ENCODE measurements at regions not wholly inside any gene's neighbourhood (a gene's known extent, or its start where the extent isn't known, plus 50 kb on each side); places are given as distances from the start of the nearest gene placed in this dataset.
"Not testable (repeated sequence)": the region's sequence is repeated elsewhere in the genome, so short reads cannot be mapped to it uniquely, and the experiment has no call there.

- DNase-seq (ENCODE audit: extremely low read depth, low read depth, low spot score) = no peak
Observed at GRCh38 chr7:127530148-127530547, 55.2 kb downstream of the GCC1 start.

GRCh38 chr7:127527561-127527960 lies 57.8 kb downstream of the GCC1 start:
- DNase-seq (ENCODE audit: extremely low read depth, low read depth, low spot score) = no peak

DNA sequence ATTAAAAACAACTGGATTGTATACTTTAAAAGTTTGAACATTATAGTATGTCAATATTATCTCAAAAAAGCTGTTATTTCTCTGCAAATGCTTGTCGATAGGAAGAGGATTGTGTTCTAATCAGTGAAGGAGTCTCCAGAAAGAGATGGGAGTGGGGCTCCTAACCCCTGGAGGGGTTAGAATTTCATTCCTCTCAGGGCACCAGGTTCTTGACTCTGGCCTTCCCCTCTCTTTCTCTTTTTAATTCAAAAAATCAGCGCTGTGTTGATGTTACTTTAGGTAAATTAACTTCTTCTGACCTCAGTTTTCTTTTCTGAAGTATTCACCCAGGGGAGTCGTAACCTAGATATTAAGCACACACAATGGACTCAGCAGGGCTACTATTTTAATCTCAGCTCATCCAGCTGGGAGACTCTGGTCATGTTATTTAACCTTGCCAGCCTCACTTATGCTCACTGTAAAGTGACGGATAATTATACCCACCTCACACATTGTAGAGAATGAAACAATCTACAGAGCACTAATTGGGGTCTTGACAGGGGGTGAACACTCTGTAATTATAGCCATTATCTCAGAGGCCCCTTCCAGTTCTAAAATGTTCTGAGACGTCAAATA lies 59.4 kb downstream of the GCC1 start:
- DNase-seq (ENCODE audit: extremely low read depth, low read depth, low spot score) = no peak

GRCh38 chr7:127516320-127516719 lies 69.1 kb downstream of the GCC1 start:
- no peak for DNase-seq (ENCODE audit: extremely low read depth, low read depth, low spot score)

- no peak for DNase-seq (ENCODE audit: extremely low read depth, low read depth, low spot score)
Observed at GRCh38 chr7:127514499-127514898, 70.9 kb downstream of the GCC1 start.

GRCh38 chr7:127513311-127513710 lies 72.1 kb downstream of the GCC1 start:
- DNase-seq (ENCODE audit: extremely low read depth, low read depth, low spot score) = no peak

GRCh38 chr7:127512663-127513062 lies 72.7 kb downstream of the GCC1 start:
- no peak for DNase-seq (ENCODE audit: extremely low read depth, low read depth, low spot score)

DNA sequence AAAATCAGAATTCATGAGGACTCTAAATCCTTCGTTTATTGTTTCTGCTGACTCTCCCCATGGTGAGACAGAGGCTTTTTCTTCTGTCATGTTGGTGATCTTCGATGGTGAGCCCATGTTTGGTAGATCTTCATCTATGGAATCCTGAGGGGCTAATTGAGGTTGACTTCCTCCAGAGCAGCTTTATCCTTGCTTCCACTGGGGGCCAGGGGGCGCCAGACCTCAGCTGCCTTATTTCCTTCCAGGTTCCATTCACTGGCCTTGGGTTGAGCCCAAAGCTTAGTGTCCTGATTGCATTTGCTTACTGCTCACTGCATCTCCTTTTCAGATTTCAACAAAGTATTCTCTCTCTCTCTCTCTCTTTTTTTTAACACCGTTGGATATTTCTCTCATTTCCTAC lies 80.7 kb downstream of the GCC1 start:
- DNase-seq (ENCODE audit: extremely low read depth, low read depth, low spot score) = no peak

- no peak for DNase-seq (ENCODE audit: extremely low read depth, low read depth, low spot score)
Observed at GRCh38 chr7:127501817-127502216, 83.6 kb downstream of the GCC1 start.

DNA sequence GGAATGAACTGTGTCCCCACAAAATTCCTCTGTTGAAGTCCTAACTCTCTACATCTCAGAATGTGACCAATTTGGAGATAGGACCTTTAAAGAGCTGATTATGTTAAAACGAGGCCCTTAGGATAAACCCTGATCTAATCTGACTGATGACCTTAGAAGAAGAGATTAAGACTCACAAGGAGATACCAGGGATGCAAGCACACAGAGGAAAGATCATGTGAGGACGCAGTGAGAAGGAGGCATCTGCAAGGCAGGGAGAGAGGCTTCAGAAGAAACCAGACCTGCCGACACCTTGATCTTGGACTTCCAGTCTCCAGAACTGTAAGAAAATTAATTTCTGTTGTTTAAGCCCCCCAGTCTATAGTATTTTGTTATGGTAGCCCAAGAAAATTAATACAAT lies 94.9 kb upstream of the ZNF800 start:
- DNase-seq (ENCODE audit: extremely low read depth, low read depth, low spot score) = no peak

DNA sequence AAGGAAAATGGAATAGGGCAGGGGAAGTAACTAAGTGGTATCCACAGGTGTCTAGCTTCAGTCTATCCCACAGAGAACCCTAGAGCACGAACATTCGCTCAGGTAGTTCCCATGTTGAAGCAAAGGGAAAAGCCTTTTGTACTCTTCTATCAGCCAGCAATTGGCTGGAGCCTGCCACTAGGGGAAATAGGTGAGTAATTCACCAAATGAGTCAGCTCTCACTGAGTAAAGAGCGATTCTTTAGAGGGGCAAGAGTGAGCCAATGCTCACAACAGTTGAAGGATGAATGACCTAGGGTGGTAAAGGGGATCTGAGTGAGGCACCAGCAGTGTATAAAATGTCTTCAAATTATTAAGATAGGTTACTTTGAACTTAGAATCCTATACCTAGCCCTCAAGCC lies 94.1 kb upstream of the ZNF800 start:
- DNase-seq (ENCODE audit: extremely low read depth, low read depth, low spot score) = no peak

DNA sequence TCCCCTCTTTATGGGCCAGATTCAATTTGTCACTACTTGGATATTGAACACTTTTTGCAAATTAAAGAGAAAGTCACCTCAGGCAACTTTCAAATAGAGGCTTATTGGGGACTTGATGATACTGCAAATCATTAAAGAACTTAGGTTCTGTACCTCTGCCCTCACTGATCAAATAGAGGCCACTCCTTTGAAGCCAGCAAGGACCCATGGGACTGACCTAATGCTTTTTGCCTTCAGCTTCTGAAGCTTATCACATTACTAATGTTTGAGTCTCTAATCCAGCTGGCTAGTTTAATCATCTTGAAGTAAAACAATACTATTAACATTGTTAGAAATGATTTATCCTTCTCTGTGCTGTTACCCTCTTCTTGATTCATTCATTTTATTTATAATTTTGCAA lies 93.0 kb upstream of the ZNF800 start:
- DNase-seq (ENCODE audit: extremely low read depth, low read depth, low spot score) = no peak

GRCh38 chr7:127484954-127485353 lies 92.4 kb upstream of the ZNF800 start:
- DNase-seq (ENCODE audit: extremely low read depth, low read depth, low spot score) = no peak

DNA sequence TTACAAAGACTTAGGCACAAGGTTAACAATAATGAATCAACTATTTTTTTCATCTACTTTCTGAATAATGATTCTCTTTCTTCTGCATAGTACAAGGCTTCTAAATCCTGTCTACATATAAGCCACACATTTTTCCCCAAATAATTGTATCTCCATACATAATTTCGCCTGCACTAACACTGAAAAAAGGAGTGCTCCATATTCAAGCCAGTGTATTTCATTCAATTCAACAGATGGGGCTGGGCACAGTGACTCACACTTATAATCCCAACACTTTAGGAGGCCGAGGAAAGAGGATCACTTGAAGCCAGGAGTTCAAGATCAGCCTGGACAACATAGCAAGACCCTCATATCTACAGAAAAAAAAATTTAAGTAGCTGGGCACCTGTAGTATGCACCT lies 86.0 kb upstream of the ZNF800 start:
- no peak for DNase-seq (ENCODE audit: extremely low read depth, low read depth, low spot score)

GRCh38 chr7:127478024-127478355 lies 85.5 kb upstream of the ZNF800 start:
- no peak for DNase-seq (ENCODE audit: extremely low read depth, low read depth, low spot score)

GRCh38 chr7:127477295-127478023 lies 85.0 kb upstream of the ZNF800 start:
- DNase-seq (ENCODE audit: extremely low read depth, low read depth, low spot score) = no peak

- no peak for DNase-seq (ENCODE audit: extremely low read depth, low read depth, low spot score)
Observed at GRCh38 chr7:127476618-127477017, 84.1 kb upstream of the ZNF800 start.

DNA sequence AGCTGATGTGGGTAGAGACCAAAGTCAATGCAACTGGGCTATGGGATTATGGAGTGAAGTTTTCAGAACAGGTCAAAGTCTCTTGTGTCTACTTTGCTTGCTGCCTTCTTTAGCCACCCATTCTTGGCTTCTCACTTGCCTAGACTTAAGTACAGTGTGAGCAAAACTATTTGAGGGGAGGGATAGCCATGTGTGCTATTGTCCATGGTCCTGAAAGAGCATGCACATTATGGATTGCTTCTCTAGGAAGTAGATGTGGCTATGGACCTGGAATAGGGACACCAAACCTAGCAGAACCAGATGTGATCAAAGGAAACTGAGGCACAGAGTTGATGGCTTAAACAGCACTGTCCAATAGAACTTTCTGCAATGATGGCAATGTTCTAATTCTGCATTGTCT lies 81.9 kb upstream of the ZNF800 start:
- DNase-seq (ENCODE audit: extremely low read depth, low read depth, low spot score) = no peak

DNA sequence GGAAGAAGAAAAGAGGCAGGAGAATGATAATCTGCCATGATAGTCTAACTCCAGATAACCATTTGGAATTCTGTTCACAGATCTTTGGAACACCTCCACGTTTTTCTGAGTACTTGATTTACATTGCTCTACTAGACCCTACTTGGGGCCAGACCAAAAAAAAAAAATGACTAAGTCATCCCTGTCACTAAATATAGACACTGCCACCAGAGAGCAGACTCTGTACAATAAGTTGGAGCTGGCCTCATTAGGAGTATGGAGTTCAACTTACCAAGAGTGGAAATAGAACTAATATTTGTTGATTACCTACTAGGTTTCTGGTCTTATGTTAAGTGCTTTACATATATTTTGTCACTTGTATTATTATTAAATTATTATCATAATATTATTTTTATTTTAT lies 80.9 kb upstream of the ZNF800 start:
- DNase-seq (ENCODE audit: extremely low read depth, low read depth, low spot score) = no peak

DNA sequence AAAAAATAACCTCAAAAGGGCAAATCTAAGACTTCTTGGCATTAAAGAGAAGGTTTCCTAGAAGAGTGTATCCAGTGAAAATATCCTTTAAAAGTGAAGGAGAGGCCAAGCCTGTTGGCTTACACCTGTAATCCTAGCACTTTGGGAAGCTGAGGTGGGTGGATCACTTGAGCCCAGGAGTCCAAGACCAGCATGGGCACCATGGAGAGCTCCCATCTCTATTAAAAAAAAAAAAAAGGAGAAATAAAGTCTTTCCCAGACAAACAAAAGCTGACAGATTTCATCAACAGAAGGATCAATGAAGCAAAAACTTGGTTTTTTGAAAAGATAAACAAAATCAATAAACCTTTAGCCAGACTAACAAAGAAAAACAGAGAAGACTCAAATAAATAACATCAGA lies 67.6 kb upstream of the ZNF800 start:
- no peak for DNase-seq (ENCODE audit: extremely low read depth, low read depth, low spot score)

GRCh38 chr7:127451258-127451657 lies 58.8 kb upstream of the ZNF800 start:
- DNase-seq (ENCODE audit: extremely low read depth, low read depth, low spot score) = not testable (repeated sequence)

DNA sequence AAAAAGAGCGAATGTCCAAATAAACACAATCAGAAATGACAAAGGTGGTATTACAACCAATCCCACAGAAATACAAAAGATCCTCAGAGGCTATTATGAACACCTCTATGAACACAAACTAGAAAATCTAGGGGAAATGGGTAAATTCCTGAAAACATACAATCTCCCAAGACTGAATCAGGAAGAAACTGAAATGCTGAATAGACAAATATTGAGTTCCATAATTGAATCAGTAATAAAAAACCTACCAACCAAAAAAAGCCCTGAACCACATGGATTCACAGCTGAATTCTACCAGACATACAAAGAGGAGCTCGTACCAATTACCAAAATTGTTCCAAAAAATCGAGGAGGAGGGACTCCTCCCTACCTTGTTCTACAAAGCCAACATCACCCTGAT lies 56.1 kb upstream of the ZNF800 start:
- DNase-seq (ENCODE audit: extremely low read depth, low read depth, low spot score) = no peak
